GM21825 (cell line): ENCODE measurements at regions not wholly inside any gene's neighbourhood (a gene's known extent, or its start where the extent isn't known, plus 50 kb on each side); places are given as distances from the start of the nearest gene placed in this dataset.
"Not testable (repeated sequence)": the region's sequence is repeated elsewhere in the genome, so short reads cannot be mapped to it uniquely, and the experiment has no call there.

Source experiments
- ATAC-seq: cut with Tn5 transposase; IDR thresholded peaks from one replicate; pipeline ENCODE4 v1.9.1; 2021; ENCODE audit warnings: mild to moderate bottlenecking, moderate library complexity; ENCODE audit not compliant: unreplicated experiment

- ATAC-seq, result not testable (repeated sequence)
These were observed 482.2 kb upstream of the SMC2 start for GRCh38 chr9:103611950-103612349.

GRCh38 chr9:103615994-103616393 lies 478.1 kb upstream of the SMC2 start:
- no peak for ATAC-seq

GRCh38 chr9:103617046-103617445 lies 477.1 kb upstream of the SMC2 start:
- ATAC-seq, result no peak

GRCh38 chr9:103625161-103625804 lies 468.8 kb upstream of the SMC2 start:
- no peak for ATAC-seq

- ATAC-seq, result no peak
These were observed 466.4 kb upstream of the SMC2 start for GRCh38 chr9:103627731-103628130.

GRCh38 chr9:103649086-103649485 lies 445.0 kb upstream of the SMC2 start:
- ATAC-seq, result no peak

- no peak for ATAC-seq
These were observed 436.0 kb upstream of the SMC2 start for GRCh38 chr9:103658156-103658555.

- ATAC-seq, result no peak
These were observed 433.3 kb upstream of the SMC2 start for GRCh38 chr9:103660830-103661229.

GRCh38 chr9:103661663-103662062 lies 432.4 kb upstream of the SMC2 start:
- no peak for ATAC-seq

- no peak for ATAC-seq
These were observed 424.8 kb upstream of the SMC2 start for GRCh38 chr9:103669296-103669695.

GRCh38 chr9:103674271-103674670 lies 419.8 kb upstream of the SMC2 start:
- ATAC-seq, result no peak

- no peak for ATAC-seq
These were observed 413.5 kb upstream of the SMC2 start for GRCh38 chr9:103680581-103680980.

GRCh38 chr9:103681435-103681834 lies 412.7 kb upstream of the SMC2 start:
- ATAC-seq, result no peak

GRCh38 chr9:103700195-103700962 lies 393.7 kb upstream of the SMC2 start:
- ATAC-seq, result no peak

- no peak for ATAC-seq
These were observed 391.5 kb upstream of the SMC2 start for GRCh38 chr9:103702572-103702971.

- no peak for ATAC-seq
These were observed 386.9 kb upstream of the SMC2 start for GRCh38 chr9:103707181-103707580.

GRCh38 chr9:103709366-103709765 lies 384.7 kb upstream of the SMC2 start:
- no peak for ATAC-seq

GRCh38 chr9:103713631-103714030 lies 380.5 kb upstream of the SMC2 start:
- ATAC-seq, result no peak

- no peak for ATAC-seq
These were observed 379.1 kb upstream of the SMC2 start for GRCh38 chr9:103714992-103715391.

- no peak for ATAC-seq
These were observed 373.1 kb upstream of the SMC2 start for GRCh38 chr9:103721056-103721455.

GRCh38 chr9:103730866-103731265 lies 363.2 kb upstream of the SMC2 start:
- ATAC-seq, result no peak

- no peak for ATAC-seq
These were observed 362.6 kb upstream of the SMC2 start for GRCh38 chr9:103731541-103731940.

- no peak for ATAC-seq
These were observed 359.6 kb upstream of the SMC2 start for GRCh38 chr9:103734471-103734870.
